OCI-LY7 (cell line): ENCODE measurements at regions not wholly inside any gene's neighbourhood (a gene's known extent, or its start where the extent isn't known, plus 50 kb on each side); places are given as distances from the start of the nearest gene placed in this dataset.

ENCODE experiments used
- BruUV-seq: library from RNA; stranded (reverse); fragments of 400-500 nt; replicated peaks from 2 replicates; lab custom pipeline; 2021; lab: Mats Ljungman, UMichigan
- CTCF ChIA-PET: fragments of 300-600 bp; sonication (Branson Sonifier 250); formaldehyde crosslinking; loops from one replicate; lab custom pipeline; 2022; ENCODE audit warnings: antibody characterized with exemption; ENCODE audit not compliant: unreplicated experiment; lab: Charles Lee
- POLR2A ChIA-PET: fragments of 300-600 bp; sonication (Branson Sonifier 250); formaldehyde crosslinking; loops from one replicate; lab custom pipeline; 2022; ENCODE audit warnings: antibody characterized with exemption; lab: Charles Lee
- DNase-seq: peaks from one replicate; pipeline ENCODE4 v3.0.0-alpha.2; 2015; ENCODE audit warnings: low spot score
- H2AFZ ChIP-seq: fragments of 200-600 bp; sonication (generic), shearing (Covaris generic); 2 replicates; pipeline ENCODE4 v1.6.1; 2014; ENCODE audit warnings: mild to moderate bottlenecking, antibody characterized with exemption, low read length, moderate library complexity
- H3K27ac ChIP-seq: fragments of 200-600 bp; sonication (generic); 2 replicates; pipeline ENCODE4 v1.5.1; 2014; ENCODE audit warnings: mixed run types, low read depth, mild to moderate bottlenecking, moderate library complexity, low read length, inconsistent platforms; ENCODE audit not compliant: poor library complexity, severe bottlenecking
- H3K36me3 ChIP-seq: fragments of 200-600 bp; sonication (generic); 2 replicates; pipeline ENCODE4 v1.6.1; 2014; ENCODE audit warnings: mild to moderate bottlenecking, antibody characterized with exemption, low read length, moderate library complexity, mixed read lengths; ENCODE audit not compliant: insufficient read depth
- H3K4me1 ChIP-seq: fragments of 200-600 bp; sonication (generic); 2 replicates; pipeline ENCODE4 v1.5.1; 2014; ENCODE audit warnings: mild to moderate bottlenecking, low read length; ENCODE audit not compliant: insufficient read depth, poor library complexity, severe bottlenecking
- H3K4me2 ChIP-seq: fragments of 200-600 bp; sonication (generic); 2 replicates; pipeline ENCODE4 v1.6.1; 2014; ENCODE audit warnings: mild to moderate bottlenecking, low read length
- H3K4me3 ChIP-seq: fragments of 200-600 bp; sonication (generic); 2 replicates; pipeline ENCODE4 v1.5.1; 2014; ENCODE audit warnings: mild to moderate bottlenecking, low read depth, low read length; ENCODE audit not compliant: poor library complexity, severe bottlenecking
- H3K79me2 ChIP-seq: fragments of 200-600 bp; sonication (generic); 2 replicates; pipeline ENCODE4 v1.6.1; 2016; ENCODE audit warnings: low read depth, mild to moderate bottlenecking, low read length, moderate library complexity, mixed read lengths; ENCODE audit not compliant: insufficient read depth
- H3K9me2 ChIP-seq: fragments of 200-600 bp; sonication (generic); 2 replicates; pipeline ENCODE4 v1.6.1; 2016; ENCODE audit warnings: mild to moderate bottlenecking, low read length, mixed read lengths; ENCODE audit not compliant: insufficient read depth
- H3K9me3 ChIP-seq: fragments of 200-600 bp; sonication (generic); 2 replicates; pipeline ENCODE4 v1.6.1; 2014; ENCODE audit warnings: mild to moderate bottlenecking, mixed run types, low read length, mixed read lengths
- H4K20me1 ChIP-seq: fragments of 200-600 bp; sonication (generic); 2 replicates; pipeline ENCODE4 v1.6.1; 2014; ENCODE audit warnings: mild to moderate bottlenecking, antibody characterized with exemption, low read length, moderate library complexity, mixed read lengths; ENCODE audit not compliant: insufficient read depth
- CTCF ChIP-seq: fragments of 200-600 bp; sonication (generic); conservative IDR thresholded peaks from 2 replicates; pipeline ENCODE4 v1.5.1; 2014; ENCODE audit warnings: mild to moderate bottlenecking, antibody characterized with exemption, low read length, moderate library complexity, mixed read lengths
- EZH2phosphoT487 ChIP-seq: fragments of 200-600 bp; sonication (generic); IDR thresholded peaks from 2 replicates; pipeline ENCODE4 v1.6.1; 2018; ENCODE audit warnings: low read depth, borderline replicate concordance, mild to moderate bottlenecking, mixed run types, antibody characterized with exemption, low read length, moderate library complexity, mixed read lengths
- intact Hi-C: fragments of 100-400 bp; cut with micrococcal nuclease; formaldehyde crosslinking; loops from one replicate; pipeline ENCODE4 v1.10.0; 2022; ENCODE audit not compliant: unreplicated experiment

GRCh38 chr2:510839-511238 lies 166.4 kb downstream of the TMEM18 start:
- H3K4me2 ChIP-seq, result no peak overlapping the region
- intact Hi-C loops, result no loop called here
- no peak overlapping the region for H3K27ac ChIP-seq
- no peaks in the 10 kb centered on the region for H3K36me3 ChIP-seq
- H3K9me2 ChIP-seq, result no peaks in the 10 kb centered on the region
- DNase-seq, result no peak
- H4K20me1 ChIP-seq, result no peaks in the 10 kb centered on the region
- H3K4me3 ChIP-seq, result no peak overlapping the region
- CTCF ChIA-PET, result no interaction called here
- H3K79me2 ChIP-seq, result no peaks in the 10 kb centered on the region
- TF ChIP-seq CTCF, result no peak
- TF ChIP-seq EZH2phosphoT487, result no peak
- H3K4me1 ChIP-seq, result no peaks in the 10 kb centered on the region
- no peaks in the 10 kb centered on the region for H3K9me3 ChIP-seq
- BruUV-seq, result no TSS peak
- POLR2A ChIA-PET, result interaction anchor here (0.7 kb wide), 1 partner anchor 11 kb away, joined by 3 read pairs; no protein-coding TSS in a partner anchor
- H2AFZ ChIP-seq, result no peak overlapping the region

GRCh38 chr2:509888-510287 lies 167.3 kb downstream of the TMEM18 start:
- ChIA-PET CTCF (no interaction called here), POLR2A (no interaction called here)
- H3K4me1 ChIP-seq, result no peaks in the 10 kb centered on the region
- H3K9me2 ChIP-seq, result no peaks in the 10 kb centered on the region
- no peak overlapping the region for H3K27ac ChIP-seq
- no peak for TF ChIP-seq CTCF
- no peak for TF ChIP-seq EZH2phosphoT487
- H3K4me2 ChIP-seq, result no peak overlapping the region
- DNase-seq, result no peak
- no peak overlapping the region for H2AFZ ChIP-seq
- no peaks in the 10 kb centered on the region for H4K20me1 ChIP-seq
- no peaks in the 10 kb centered on the region for H3K9me3 ChIP-seq
- H3K79me2 ChIP-seq, result no peaks in the 10 kb centered on the region
- BruUV-seq, result no TSS peak
- no peak overlapping the region for H3K4me3 ChIP-seq
- intact Hi-C loops, result no loop called here
- no peaks in the 10 kb centered on the region for H3K36me3 ChIP-seq

DNA sequence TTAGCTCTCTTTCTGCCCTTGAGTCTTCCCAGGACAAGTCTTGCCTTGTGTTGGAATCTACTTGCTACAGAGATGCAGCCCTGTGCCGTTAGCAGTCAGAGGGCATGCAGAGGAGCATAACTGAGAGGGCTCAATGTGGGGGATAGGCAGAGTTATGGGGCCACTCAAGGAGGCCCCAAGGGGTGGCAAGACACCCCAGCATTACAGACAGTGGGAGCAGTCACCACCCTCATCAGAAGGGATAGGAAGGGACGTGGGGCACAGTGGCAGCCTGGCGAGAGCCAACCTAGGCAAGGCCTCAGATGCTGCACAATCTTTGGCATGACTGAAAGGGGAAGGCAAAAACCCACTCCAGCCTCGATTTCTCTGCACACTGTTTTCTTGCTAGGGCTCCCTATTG lies 169.1 kb downstream of the TMEM18 start:
- Histone ChIP-seq H3K27ac (no peak overlapping the region), H3K4me2 (no peak overlapping the region), H3K4me1 (no peaks in the 10 kb centered on the region), H3K9me3 (no peaks in the 10 kb centered on the region), H4K20me1 (no peaks in the 10 kb centered on the region), H3K4me3 (no peak overlapping the region), H3K79me2 (no peaks in the 10 kb centered on the region), H2AFZ (no peak overlapping the region), H3K9me2 (no peaks in the 10 kb centered on the region), H3K36me3 (no peaks in the 10 kb centered on the region)
- ChIA-PET POLR2A (no interaction called here), CTCF (no interaction called here)
- TF ChIP-seq CTCF, result no peak
- no peak for TF ChIP-seq EZH2phosphoT487
- no peak for DNase-seq
- BruUV-seq, result no TSS peak
- intact Hi-C loops, result no loop called here
